ENCODE measurements at regions not wholly inside any gene's neighbourhood (a gene's known extent, or its start where the extent isn't known, plus 50 kb on each side); places are given as distances from the start of the nearest gene placed in this dataset.

DNA sequence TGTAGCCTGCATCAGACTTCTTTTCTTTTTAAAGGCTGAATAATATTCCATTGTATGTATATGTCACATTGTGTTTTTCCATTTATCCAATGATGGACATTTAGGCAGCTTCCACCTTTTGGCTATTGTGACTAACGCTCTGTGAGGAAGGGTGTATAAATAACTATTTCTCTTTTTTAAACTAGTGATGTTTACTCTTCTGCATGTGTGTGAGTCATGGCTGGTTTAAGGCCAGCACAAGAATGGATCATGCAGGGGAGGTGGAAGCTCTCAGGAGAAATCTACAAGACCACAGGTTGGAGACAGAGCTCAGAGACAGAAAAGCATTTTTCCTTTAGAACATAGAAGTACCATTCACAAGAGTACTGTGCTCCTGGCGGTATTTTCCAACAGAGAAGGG lies 307.2 kb downstream of the SOX4 start:
- BruUV-seq (replicated peaks) = no TSS peak
- no peaks in the 10 kb centered on the region for H3K36me3 ChIP-seq (ENCODE audit: control insufficient read depth in 2 of 2, extremely low read depth in 1 of 2, insufficient read depth in 2 of 2, low read length in 2 of 2)
- H3K4me3 ChIP-seq (replicated peaks in 1 of 3; ENCODE audit: insufficient read depth in 1 of 3, low read depth in 1 of 3, low read length in 3 of 3) = no peak overlapping the region
- H3K4me1 ChIP-seq (ENCODE audit: control insufficient read depth, extremely low read depth, insufficient read depth, low read length) = peaks cover 2% of the 10 kb centered on the region
- dilution Hi-C loops (cut with MboI; ENCODE audit: extremely low pct_ligation_motif_present, low sequenced_read_pairs) (no loop called here), intact Hi-C loops (cut with micrococcal nuclease) (no loop called here)
- no peaks in the 10 kb centered on the region for H4K20me1 ChIP-seq (replicated peaks; ENCODE audit: control insufficient read depth, extremely low read depth, insufficient read depth, low read length)
- FAIRE-seq = peak; percentile 72
- H3K9me1 ChIP-seq (replicated peaks; ENCODE audit: control insufficient read depth, extremely low read depth, insufficient read depth, low read length) = no peaks in the 10 kb centered on the region
- no peak overlapping the region for H3K9ac ChIP-seq (replicated peaks; ENCODE audit: extremely low read depth, insufficient read depth, low read length)
- peak; percentile 57 for DNase-seq (ENCODE audit: low read depth, low spot score)
- no peak overlapping the region for H3K27ac ChIP-seq (ENCODE audit: insufficient read depth, low read depth, low read length)
- H3K4me2 ChIP-seq (ENCODE audit: insufficient read depth, low read length) = no peak overlapping the region
- no peaks in the 10 kb centered on the region for H3K9me3 ChIP-seq (replicated peaks; ENCODE audit: control insufficient read depth, insufficient read depth, low read length)
- TF ChIP-seq FOS (IDR thresholded peaks at IDR 0.05; ENCODE audit: borderline replicate concordance, insufficient read depth, low read length) = peak; percentile 75
- TF ChIP-seq JUN (IDR thresholded peaks at IDR 0.05; ENCODE audit: borderline replicate concordance, insufficient read depth, insufficient read length, low read depth) = no peak
- H3K79me2 ChIP-seq (ENCODE audit: control insufficient read depth, insufficient read depth, low read length) = no peaks in the 10 kb centered on the region
- H2AFZ ChIP-seq (ENCODE audit: low read depth, low read length) = no peak overlapping the region
- ChIA-PET CTCF (interaction anchor here (0.5 to 0.8 kb wide), 2 partner anchors 11 to 1234 kb away, joined by 3 read pairs; no protein-coding TSS in a partner anchor), POLR2A (no interaction called here)
- no peaks in the 10 kb centered on the region for H3K27me3 ChIP-seq (ENCODE audit: control insufficient read depth in 2 of 2, insufficient read depth in 2 of 2, low read length in 2 of 2)

DNA sequence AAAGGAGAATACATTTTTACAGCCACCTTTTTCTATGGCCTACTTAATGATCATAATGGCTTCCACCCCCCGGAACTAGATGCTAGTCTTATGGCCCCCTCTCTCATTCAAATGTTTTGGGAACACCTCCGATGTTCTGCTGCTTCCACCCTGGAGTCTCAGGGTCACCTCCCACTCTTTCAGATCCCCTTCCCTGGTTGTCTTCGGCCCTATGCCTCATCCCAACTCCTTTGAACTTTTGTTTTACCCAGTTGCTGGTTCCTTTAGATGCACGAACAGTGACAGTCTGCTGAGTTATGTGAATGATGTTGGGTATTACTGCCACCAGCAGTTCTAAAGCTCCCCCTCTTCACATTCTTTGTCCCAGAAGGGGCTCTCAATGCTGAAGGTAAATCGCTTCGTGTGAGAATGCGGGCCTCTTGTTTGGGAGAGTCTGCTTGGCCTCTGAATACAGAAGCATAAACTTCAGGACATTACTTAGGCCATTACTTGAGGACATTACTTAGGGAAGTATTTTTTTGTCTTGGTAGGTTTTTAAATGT lies 309.1 kb downstream of the SOX4 start:
- ChIA-PET POLR2A (no interaction called here), CTCF (no interaction called here)
- Histone ChIP-seq H3K27me3 (ENCODE audit: control insufficient read depth in 2 of 2, insufficient read depth in 2 of 2, low read length in 2 of 2) (no peaks in the 10 kb centered on the region), H3K9me1 (replicated peaks; ENCODE audit: control insufficient read depth, extremely low read depth, insufficient read depth, low read length) (no peaks in the 10 kb centered on the region), H3K4me2 (ENCODE audit: insufficient read depth, low read length) (no peak overlapping the region), H2AFZ (ENCODE audit: low read depth, low read length) (no peak overlapping the region), H3K9ac (replicated peaks; ENCODE audit: extremely low read depth, insufficient read depth, low read length) (no peak overlapping the region), H4K20me1 (replicated peaks; ENCODE audit: control insufficient read depth, extremely low read depth, insufficient read depth, low read length) (no peaks in the 10 kb centered on the region), H3K27ac (ENCODE audit: insufficient read depth, low read depth, low read length) (no peak overlapping the region), H3K79me2 (ENCODE audit: control insufficient read depth, insufficient read depth, low read length) (no peaks in the 10 kb centered on the region), H3K36me3 (ENCODE audit: control insufficient read depth in 2 of 2, extremely low read depth in 1 of 2, insufficient read depth in 2 of 2, low read length in 2 of 2) (no peaks in the 10 kb centered on the region), H3K4me3 (replicated peaks in 1 of 3; ENCODE audit: insufficient read depth in 1 of 3, low read depth in 1 of 3, low read length in 3 of 3) (no peak overlapping the region), H3K4me1 (ENCODE audit: control insufficient read depth, extremely low read depth, insufficient read depth, low read length) (peaks cover 2% of the 10 kb centered on the region), H3K9me3 (replicated peaks; ENCODE audit: control insufficient read depth, insufficient read depth, low read length) (no peaks in the 10 kb centered on the region)
- dilution Hi-C loops (cut with MboI; ENCODE audit: extremely low pct_ligation_motif_present, low sequenced_read_pairs) = no loop called here
- intact Hi-C loops (cut with micrococcal nuclease) = no loop called here
- FAIRE-seq (no peak), DNase-seq (ENCODE audit: low read depth, low spot score) (no peak)
- no TSS peak for BruUV-seq (replicated peaks)
- TF ChIP-seq, protein P1, sequence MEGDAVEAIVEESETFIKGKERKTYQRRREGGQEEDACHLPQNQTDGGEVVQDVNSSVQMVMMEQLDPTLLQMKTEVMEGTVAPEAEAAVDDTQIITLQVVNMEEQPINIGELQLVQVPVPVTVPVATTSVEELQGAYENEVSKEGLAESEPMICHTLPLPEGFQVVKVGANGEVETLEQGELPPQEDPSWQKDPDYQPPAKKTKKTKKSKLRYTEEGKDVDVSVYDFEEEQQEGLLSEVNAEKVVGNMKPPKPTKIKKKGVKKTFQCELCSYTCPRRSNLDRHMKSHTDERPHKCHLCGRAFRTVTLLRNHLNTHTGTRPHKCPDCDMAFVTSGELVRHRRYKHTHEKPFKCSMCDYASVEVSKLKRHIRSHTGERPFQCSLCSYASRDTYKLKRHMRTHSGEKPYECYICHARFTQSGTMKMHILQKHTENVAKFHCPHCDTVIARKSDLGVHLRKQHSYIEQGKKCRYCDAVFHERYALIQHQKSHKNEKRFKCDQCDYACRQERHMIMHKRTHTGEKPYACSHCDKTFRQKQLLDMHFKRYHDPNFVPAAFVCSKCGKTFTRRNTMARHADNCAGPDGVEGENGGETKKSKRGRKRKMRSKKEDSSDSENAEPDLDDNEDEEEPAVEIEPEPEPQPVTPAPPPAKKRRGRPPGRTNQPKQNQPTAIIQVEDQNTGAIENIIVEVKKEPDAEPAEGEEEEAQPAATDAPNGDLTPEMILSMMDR (IDR thresholded peaks at IDR 0.05; ENCODE audit: extremely low read depth in 1 of 2, insufficient read depth in 1 of 2, low read depth in 1 of 2, low read length in 2 of 2) = no peak
- TF ChIP-seq FOS (IDR thresholded peaks at IDR 0.05; ENCODE audit: borderline replicate concordance, insufficient read depth, low read length) (no peak), POLR2A (IDR thresholded peaks at IDR 0.05; ENCODE audit: low read depth, low read length) (no peak), EZH2 (IDR thresholded peaks at IDR 0.05; ENCODE audit: borderline replicate concordance, low read depth, low read length, severe bottlenecking) (no peak), GATA2 (IDR thresholded peaks at IDR 0.05; ENCODE audit: insufficient read depth, insufficient read length, low read depth, low read length) (no peak), MYC (IDR thresholded peaks at IDR 0.05; ENCODE audit: low read depth, low read length) (no peak), POLR2AphosphoS5 (IDR thresholded peaks at IDR 0.05; ENCODE audit: insufficient read depth, low read depth, low read length) (no peak), JUN (IDR thresholded peaks at IDR 0.05; ENCODE audit: borderline replicate concordance, insufficient read depth, insufficient read length, low read depth) (no peak)
- TF ChIP-seq, protein P2, sequence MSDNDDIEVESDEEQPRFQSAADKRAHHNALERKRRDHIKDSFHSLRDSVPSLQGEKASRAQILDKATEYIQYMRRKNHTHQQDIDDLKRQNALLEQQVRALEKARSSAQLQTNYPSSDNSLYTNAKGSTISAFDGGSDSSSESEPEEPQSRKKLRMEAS (IDR thresholded peaks at IDR 0.05; ENCODE audit: insufficient read depth, insufficient read length) = no peak

Measured in endothelial cell of umbilical vein (primary cell).